Hepatocyte (in vitro differentiated cells): ENCODE measurements at regions not wholly inside any gene's neighbourhood (a gene's known extent, or its start where the extent isn't known, plus 50 kb on each side); places are given as distances from the start of the nearest gene placed in this dataset.

Experiments
- EZH2 ChIP-seq: fragments of 200-600 bp; sonication (generic); IDR thresholded peaks from 2 replicates; pipeline ENCODE4 v1.6.1; 2016; ENCODE audit warnings: antibody characterized with exemption, mild to moderate bottlenecking, borderline replicate concordance
- EZH2phosphoT487 ChIP-seq: fragments of 200-600 bp; sonication (generic); IDR thresholded peaks from one replicate; pipeline ENCODE4 v1.6.1; 2018; ENCODE audit warnings: antibody characterized with exemption, mild to moderate bottlenecking, low read depth, moderate library complexity; ENCODE audit not compliant: unreplicated experiment, severe bottlenecking
- TF ChIP-seq, protein P1 (sequence below): fragments of 200-600 bp; sonication (generic); IDR thresholded peaks from 2 replicates; pipeline ENCODE4 v1.5.1; 2016; ENCODE audit warnings: antibody characterized with exemption, mild to moderate bottlenecking; ENCODE audit not compliant: poor library complexity

DNA sequence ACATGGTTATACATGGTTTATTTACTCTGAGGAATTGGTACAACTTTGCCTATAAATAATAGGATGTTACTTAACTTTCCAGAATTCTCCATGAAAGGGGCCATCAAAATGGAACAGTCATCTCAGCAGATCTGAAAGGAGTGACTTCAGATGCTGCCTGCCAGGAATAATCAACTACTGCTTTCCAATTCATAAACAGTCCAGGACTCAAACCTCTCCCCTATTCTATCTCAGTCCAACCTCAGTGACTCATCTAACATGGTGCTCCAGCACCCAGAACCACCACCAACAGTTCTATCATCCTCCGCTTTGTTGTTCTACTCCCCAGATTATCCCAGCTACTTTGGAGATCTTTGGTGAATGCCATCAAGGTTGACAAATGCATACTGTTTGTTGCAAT, 221.5 kb upstream of the MPDZ start:
- TF ChIP-seq, protein P1, sequence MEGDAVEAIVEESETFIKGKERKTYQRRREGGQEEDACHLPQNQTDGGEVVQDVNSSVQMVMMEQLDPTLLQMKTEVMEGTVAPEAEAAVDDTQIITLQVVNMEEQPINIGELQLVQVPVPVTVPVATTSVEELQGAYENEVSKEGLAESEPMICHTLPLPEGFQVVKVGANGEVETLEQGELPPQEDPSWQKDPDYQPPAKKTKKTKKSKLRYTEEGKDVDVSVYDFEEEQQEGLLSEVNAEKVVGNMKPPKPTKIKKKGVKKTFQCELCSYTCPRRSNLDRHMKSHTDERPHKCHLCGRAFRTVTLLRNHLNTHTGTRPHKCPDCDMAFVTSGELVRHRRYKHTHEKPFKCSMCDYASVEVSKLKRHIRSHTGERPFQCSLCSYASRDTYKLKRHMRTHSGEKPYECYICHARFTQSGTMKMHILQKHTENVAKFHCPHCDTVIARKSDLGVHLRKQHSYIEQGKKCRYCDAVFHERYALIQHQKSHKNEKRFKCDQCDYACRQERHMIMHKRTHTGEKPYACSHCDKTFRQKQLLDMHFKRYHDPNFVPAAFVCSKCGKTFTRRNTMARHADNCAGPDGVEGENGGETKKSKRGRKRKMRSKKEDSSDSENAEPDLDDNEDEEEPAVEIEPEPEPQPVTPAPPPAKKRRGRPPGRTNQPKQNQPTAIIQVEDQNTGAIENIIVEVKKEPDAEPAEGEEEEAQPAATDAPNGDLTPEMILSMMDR, result no peak
- TF ChIP-seq EZH2 (no peak), EZH2phosphoT487 (no peak)
